OCI-LY3 (cell line): ENCODE measurements at regions not wholly inside any gene's neighbourhood (a gene's known extent, or its start where the extent isn't known, plus 50 kb on each side); places are given as distances from the start of the nearest gene placed in this dataset.

ENCODE experiments used
- H2AFZ ChIP-seq: fragments of 200-600, 300-600 bp; shearing (Covaris generic); 2 replicates; pipeline ENCODE4 v1.6.0; 2014; ENCODE audit warnings: antibody characterized with exemption, low read depth, low read length
- H3K27ac ChIP-seq: fragments of 200-600, 300-600 bp; sonication (generic); 2 replicates; pipeline ENCODE4 v1.5.1; 2014; ENCODE audit warnings: mild to moderate bottlenecking, low read length, moderate library complexity, mixed read lengths
- H3K27me3 ChIP-seq: fragments of 200-600, 300-600 bp; sonication (generic); 2 replicates; pipeline ENCODE4 v1.6.1; 2014; ENCODE audit warnings: low read depth, low read length, mixed read lengths
- H3K36me3 ChIP-seq: fragments of 200-600, 300-600 bp; sonication (generic); replicated peaks from 2 replicates; pipeline ENCODE3; 2014; ENCODE audit warnings: low read depth, low read length, mixed read lengths
- H3K4me1 ChIP-seq: fragments of 300-600, 200-600 bp; sonication (generic); 2 replicates; pipeline ENCODE4 v1.6.1; 2014; ENCODE audit warnings: low read length, mixed read lengths
- H3K4me2 ChIP-seq: fragments of 200-600, 300-600 bp; sonication (generic); 2 replicates; pipeline ENCODE4 v1.6.1; 2014; ENCODE audit warnings: low read length, mixed read lengths
- H3K4me3 ChIP-seq: fragments of 300-600, 200-600 bp; sonication (generic); 2 replicates; pipeline ENCODE4 v1.5.1; 2014; ENCODE audit warnings: antibody characterized with exemption, mild to moderate bottlenecking, low read length, moderate library complexity
- H3K79me2 ChIP-seq: fragments of 300-600, 200-600 bp; shearing (Covaris generic); 2 replicates; pipeline ENCODE4 v1.6.1; 2014; ENCODE audit warnings: mild to moderate bottlenecking, low read length, mixed read lengths
- H3K9ac ChIP-seq: fragments of 300-600, 200-600 bp; shearing (Covaris generic); 2 replicates; pipeline ENCODE4 v1.6.0; 2014; ENCODE audit warnings: mild to moderate bottlenecking, low read length, moderate library complexity
- H3K9me3 ChIP-seq: fragments of 200-600, 300-600 bp; shearing (Covaris generic); 2 replicates; pipeline ENCODE4 v1.6.1; 2014; ENCODE audit warnings: low read length, mixed read lengths; ENCODE audit not compliant: insufficient read depth
- H4K20me1 ChIP-seq: fragments of 200-600, 300-600 bp; sonication (generic); 2 replicates; pipeline ENCODE4 v1.6.1; 2016; ENCODE audit warnings: low read length, mixed read lengths; ENCODE audit not compliant: insufficient read depth
- EZH2phosphoT487 ChIP-seq: fragments of 200-600 bp; shearing (Covaris generic); IDR thresholded peaks from 2 replicates; pipeline ENCODE4 v1.6.1; 2018; ENCODE audit warnings: antibody characterized with exemption, mixed run types, low read depth
- TF ChIP-seq, protein P1 (sequence below): fragments of 200-600, 300-600 bp; sonication (generic); IDR thresholded peaks from 2 replicates; pipeline ENCODE4 v1.5.1; 2014; ENCODE audit warnings: antibody characterized with exemption, low read length, low read depth

- H3K79me2 ChIP-seq = no peaks in the 10 kb centered on the region
- H4K20me1 ChIP-seq = no peaks in the 10 kb centered on the region
- H3K4me2 ChIP-seq = no peak overlapping the region
- H3K36me3 ChIP-seq = no peaks in the 10 kb centered on the region
- H3K9me3 ChIP-seq = no peaks in the 10 kb centered on the region
- H2AFZ ChIP-seq = no peak overlapping the region
- H3K27me3 ChIP-seq = no peaks in the 10 kb centered on the region
- no peak overlapping the region for H3K27ac ChIP-seq
- H3K4me3 ChIP-seq = no peak overlapping the region
- H3K4me1 ChIP-seq = no peaks in the 10 kb centered on the region
- H3K9ac ChIP-seq = no peak overlapping the region
- TF ChIP-seq EZH2phosphoT487 = no peak
Measured at GRCh38 chr1:88466011-88466410, 218.1 kb upstream of the PKN2 start.

DNA sequence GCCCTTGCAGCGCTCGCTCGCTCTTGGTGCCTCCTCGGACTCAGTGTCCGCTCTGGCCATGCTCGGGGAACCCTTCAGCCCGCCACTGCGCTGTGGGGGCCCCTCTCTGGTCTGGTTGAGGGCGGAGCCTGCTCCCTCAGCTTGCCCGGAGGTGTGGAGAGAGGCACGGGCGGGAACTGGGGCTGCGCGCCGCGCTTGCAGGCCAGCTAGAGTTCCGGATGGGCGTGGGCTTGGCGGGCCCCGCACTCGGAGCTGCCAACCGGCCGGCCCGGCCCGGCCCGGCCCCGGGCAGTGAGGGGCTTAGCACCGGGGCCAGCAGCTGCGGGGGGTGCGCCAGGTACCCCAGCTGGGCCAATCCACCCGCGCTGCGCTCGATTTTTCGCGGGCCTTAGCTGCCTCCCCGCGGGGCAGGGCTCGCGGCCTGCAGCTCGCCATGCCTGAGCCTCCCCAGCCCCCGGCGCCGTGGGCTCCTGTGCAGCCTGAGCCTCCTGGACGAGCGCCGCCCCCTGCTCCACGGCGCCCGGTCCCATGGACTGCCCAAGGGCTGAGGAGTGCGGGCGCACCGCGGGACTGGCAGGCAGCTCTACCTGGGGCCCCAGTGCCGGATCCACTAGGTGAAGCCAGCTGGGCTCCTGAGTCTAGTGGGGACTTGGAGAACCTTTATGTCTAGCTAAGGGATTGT, 217.0 kb upstream of the PKN2 start:
- Histone ChIP-seq H3K27ac (no peak overlapping the region), H3K4me1 (no peaks in the 10 kb centered on the region), H3K36me3 (no peaks in the 10 kb centered on the region), H3K9me3 (no peaks in the 10 kb centered on the region), H3K9ac (no peak overlapping the region), H3K79me2 (no peaks in the 10 kb centered on the region), H3K27me3 (no peaks in the 10 kb centered on the region), H2AFZ (no peak overlapping the region), H3K4me3 (no peak overlapping the region), H4K20me1 (no peaks in the 10 kb centered on the region), H3K4me2 (no peak overlapping the region)
- TF ChIP-seq, protein P1, sequence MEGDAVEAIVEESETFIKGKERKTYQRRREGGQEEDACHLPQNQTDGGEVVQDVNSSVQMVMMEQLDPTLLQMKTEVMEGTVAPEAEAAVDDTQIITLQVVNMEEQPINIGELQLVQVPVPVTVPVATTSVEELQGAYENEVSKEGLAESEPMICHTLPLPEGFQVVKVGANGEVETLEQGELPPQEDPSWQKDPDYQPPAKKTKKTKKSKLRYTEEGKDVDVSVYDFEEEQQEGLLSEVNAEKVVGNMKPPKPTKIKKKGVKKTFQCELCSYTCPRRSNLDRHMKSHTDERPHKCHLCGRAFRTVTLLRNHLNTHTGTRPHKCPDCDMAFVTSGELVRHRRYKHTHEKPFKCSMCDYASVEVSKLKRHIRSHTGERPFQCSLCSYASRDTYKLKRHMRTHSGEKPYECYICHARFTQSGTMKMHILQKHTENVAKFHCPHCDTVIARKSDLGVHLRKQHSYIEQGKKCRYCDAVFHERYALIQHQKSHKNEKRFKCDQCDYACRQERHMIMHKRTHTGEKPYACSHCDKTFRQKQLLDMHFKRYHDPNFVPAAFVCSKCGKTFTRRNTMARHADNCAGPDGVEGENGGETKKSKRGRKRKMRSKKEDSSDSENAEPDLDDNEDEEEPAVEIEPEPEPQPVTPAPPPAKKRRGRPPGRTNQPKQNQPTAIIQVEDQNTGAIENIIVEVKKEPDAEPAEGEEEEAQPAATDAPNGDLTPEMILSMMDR = no peak
- TF ChIP-seq EZH2phosphoT487 = no peak

DNA sequence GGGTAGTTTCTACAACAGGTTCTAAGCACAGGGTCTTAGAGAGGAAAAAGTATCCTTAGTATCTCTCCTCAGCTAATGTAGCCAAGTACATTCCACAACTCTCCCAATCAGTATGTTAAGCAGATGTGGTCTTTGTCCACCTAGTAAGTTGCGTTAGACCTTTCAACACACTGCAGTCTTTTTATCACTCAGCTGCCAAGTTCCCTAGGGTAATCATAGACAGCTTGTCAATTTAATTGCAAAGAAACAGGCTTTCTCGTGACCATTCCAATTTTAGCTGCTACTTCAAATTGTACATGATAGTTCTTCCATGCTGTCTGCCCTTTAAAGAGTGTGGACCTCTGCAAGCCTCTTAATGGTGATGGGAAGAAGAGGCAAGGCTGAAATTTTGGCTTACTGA, 211.8 kb upstream of the PKN2 start:
- Histone ChIP-seq H3K4me1 (no peaks in the 10 kb centered on the region), H3K27ac (no peak overlapping the region), H3K9me3 (no peaks in the 10 kb centered on the region), H3K27me3 (no peaks in the 10 kb centered on the region), H3K9ac (no peak overlapping the region), H3K4me3 (no peak overlapping the region), H3K4me2 (no peak overlapping the region), H2AFZ (no peak overlapping the region), H4K20me1 (no peaks in the 10 kb centered on the region), H3K36me3 (no peaks in the 10 kb centered on the region), H3K79me2 (no peaks in the 10 kb centered on the region)
- no peak for TF ChIP-seq EZH2phosphoT487
- TF ChIP-seq, protein P1 = no peak

GRCh38 chr1:88472714-88473113, 211.4 kb upstream of the PKN2 start:
- Histone ChIP-seq H3K27me3 (no peaks in the 10 kb centered on the region), H3K9ac (no peak overlapping the region), H4K20me1 (no peaks in the 10 kb centered on the region), H3K27ac (no peak overlapping the region), H3K4me1 (no peaks in the 10 kb centered on the region), H3K4me3 (no peak overlapping the region), H3K79me2 (no peaks in the 10 kb centered on the region), H3K9me3 (no peaks in the 10 kb centered on the region), H3K36me3 (no peaks in the 10 kb centered on the region), H3K4me2 (no peak overlapping the region), H2AFZ (no peak overlapping the region)
- TF ChIP-seq EZH2phosphoT487 = no peak
- TF ChIP-seq, protein P1 = no peak
